OCI-LY7 (cell line): ENCODE measurements at regions not wholly inside any gene's neighbourhood (a gene's known extent, or its start where the extent isn't known, plus 50 kb on each side); places are given as distances from the start of the nearest gene placed in this dataset.

Source experiments
- BruUV-seq: library from RNA; stranded (reverse); fragments of 400-500 nt; replicated peaks from 2 replicates; lab custom pipeline; 2021; lab: Mats Ljungman, UMichigan
- CTCF ChIA-PET: fragments of 300-600 bp; sonication (Branson Sonifier 250); formaldehyde crosslinking; loops from one replicate; lab custom pipeline; 2022; ENCODE audit warnings: antibody characterized with exemption; ENCODE audit not compliant: unreplicated experiment; lab: Charles Lee
- POLR2A ChIA-PET: fragments of 300-600 bp; sonication (Branson Sonifier 250); formaldehyde crosslinking; loops from one replicate; lab custom pipeline; 2022; ENCODE audit warnings: antibody characterized with exemption; lab: Charles Lee
- DNase-seq: peaks from one replicate; pipeline ENCODE4 v3.0.0-alpha.2; 2015; ENCODE audit warnings: low spot score
- H2AFZ ChIP-seq: fragments of 200-600 bp; sonication (generic), shearing (Covaris generic); 2 replicates; pipeline ENCODE4 v1.6.1; 2014; ENCODE audit warnings: mild to moderate bottlenecking, antibody characterized with exemption, low read length, moderate library complexity
- H3K27ac ChIP-seq: fragments of 200-600 bp; sonication (generic); 2 replicates; pipeline ENCODE4 v1.5.1; 2014; ENCODE audit warnings: mixed run types, low read depth, mild to moderate bottlenecking, moderate library complexity, low read length, inconsistent platforms; ENCODE audit not compliant: poor library complexity, severe bottlenecking
- H3K36me3 ChIP-seq: fragments of 200-600 bp; sonication (generic); 2 replicates; pipeline ENCODE4 v1.6.1; 2014; ENCODE audit warnings: mild to moderate bottlenecking, antibody characterized with exemption, low read length, moderate library complexity, mixed read lengths; ENCODE audit not compliant: insufficient read depth
- H3K4me1 ChIP-seq: fragments of 200-600 bp; sonication (generic); 2 replicates; pipeline ENCODE4 v1.5.1; 2014; ENCODE audit warnings: mild to moderate bottlenecking, low read length; ENCODE audit not compliant: insufficient read depth, poor library complexity, severe bottlenecking
- H3K4me2 ChIP-seq: fragments of 200-600 bp; sonication (generic); 2 replicates; pipeline ENCODE4 v1.6.1; 2014; ENCODE audit warnings: mild to moderate bottlenecking, low read length
- H3K4me3 ChIP-seq: fragments of 200-600 bp; sonication (generic); 2 replicates; pipeline ENCODE4 v1.5.1; 2014; ENCODE audit warnings: mild to moderate bottlenecking, low read depth, low read length; ENCODE audit not compliant: poor library complexity, severe bottlenecking
- H3K79me2 ChIP-seq: fragments of 200-600 bp; sonication (generic); 2 replicates; pipeline ENCODE4 v1.6.1; 2016; ENCODE audit warnings: low read depth, mild to moderate bottlenecking, low read length, moderate library complexity, mixed read lengths; ENCODE audit not compliant: insufficient read depth
- H3K9me2 ChIP-seq: fragments of 200-600 bp; sonication (generic); 2 replicates; pipeline ENCODE4 v1.6.1; 2016; ENCODE audit warnings: mild to moderate bottlenecking, low read length, mixed read lengths; ENCODE audit not compliant: insufficient read depth
- H3K9me3 ChIP-seq: fragments of 200-600 bp; sonication (generic); 2 replicates; pipeline ENCODE4 v1.6.1; 2014; ENCODE audit warnings: mild to moderate bottlenecking, mixed run types, low read length, mixed read lengths
- H4K20me1 ChIP-seq: fragments of 200-600 bp; sonication (generic); 2 replicates; pipeline ENCODE4 v1.6.1; 2014; ENCODE audit warnings: mild to moderate bottlenecking, antibody characterized with exemption, low read length, moderate library complexity, mixed read lengths; ENCODE audit not compliant: insufficient read depth
- CTCF ChIP-seq: fragments of 200-600 bp; sonication (generic); conservative IDR thresholded peaks from 2 replicates; pipeline ENCODE4 v1.5.1; 2014; ENCODE audit warnings: mild to moderate bottlenecking, antibody characterized with exemption, low read length, moderate library complexity, mixed read lengths
- EZH2phosphoT487 ChIP-seq: fragments of 200-600 bp; sonication (generic); IDR thresholded peaks from 2 replicates; pipeline ENCODE4 v1.6.1; 2018; ENCODE audit warnings: low read depth, borderline replicate concordance, mild to moderate bottlenecking, mixed run types, antibody characterized with exemption, low read length, moderate library complexity, mixed read lengths
- intact Hi-C: fragments of 100-400 bp; cut with micrococcal nuclease; formaldehyde crosslinking; loops from one replicate; pipeline ENCODE4 v1.10.0; 2022; ENCODE audit not compliant: unreplicated experiment

GRCh38 chr12:76611533-76611932 lies 52.0 kb upstream of the OSBPL8 start:
- Histone ChIP-seq H3K79me2 (no peaks in the 10 kb centered on the region), H3K4me1 (no peaks in the 10 kb centered on the region), H2AFZ (no peak overlapping the region), H3K9me3 (no peaks in the 10 kb centered on the region), H3K4me3 (no peak overlapping the region), H3K36me3 (no peaks in the 10 kb centered on the region), H3K9me2 (no peaks in the 10 kb centered on the region), H4K20me1 (no peaks in the 10 kb centered on the region), H3K27ac (no peak overlapping the region), H3K4me2 (no peak overlapping the region)
- no peak for DNase-seq
- ChIA-PET CTCF (no interaction called here), POLR2A (interaction anchor here (0.6 to 1.4 kb wide), 2 partner anchors 9 to 394 kb away, joined by 3 read pairs; no protein-coding TSS in a partner anchor)
- intact Hi-C loops: no loop called here
- TF ChIP-seq EZH2phosphoT487 (no peak), CTCF (no peak)
- BruUV-seq: no TSS peak

- Histone ChIP-seq H3K27ac (no peak overlapping the region), H3K4me2 (no peak overlapping the region), H3K79me2 (no peaks in the 10 kb centered on the region), H2AFZ (no peak overlapping the region), H3K36me3 (no peaks in the 10 kb centered on the region), H3K9me3 (no peaks in the 10 kb centered on the region), H3K4me3 (no peak overlapping the region), H3K4me1 (no peaks in the 10 kb centered on the region), H4K20me1 (no peaks in the 10 kb centered on the region), H3K9me2 (no peaks in the 10 kb centered on the region)
- BruUV-seq: no TSS peak
- ChIA-PET POLR2A (no interaction called here), CTCF (no interaction called here)
- no peak for DNase-seq
- intact Hi-C loops: no loop called here
- TF ChIP-seq EZH2phosphoT487 (no peak), CTCF (no peak)
Measured at GRCh38 chr12:76614364-76614763, 54.8 kb upstream of the OSBPL8 start.

- Histone ChIP-seq H2AFZ (no peak overlapping the region), H3K79me2 (no peaks in the 10 kb centered on the region), H3K4me1 (no peaks in the 10 kb centered on the region), H3K9me2 (no peaks in the 10 kb centered on the region), H3K27ac (no peak overlapping the region), H4K20me1 (no peaks in the 10 kb centered on the region), H3K4me2 (no peak overlapping the region), H3K4me3 (no peak overlapping the region), H3K9me3 (no peaks in the 10 kb centered on the region), H3K36me3 (no peaks in the 10 kb centered on the region)
- ChIA-PET CTCF (no interaction called here), POLR2A (no interaction called here)
- TF ChIP-seq CTCF (no peak), EZH2phosphoT487 (no peak)
- no TSS peak for BruUV-seq
- no peak for DNase-seq
- intact Hi-C loops: no loop called here
Measured at GRCh38 chr12:76618031-76618430, 58.5 kb upstream of the OSBPL8 start.
